BLaER1 (cell line): ENCODE measurements at regions not wholly inside any gene's neighbourhood (a gene's known extent, or its start where the extent isn't known, plus 50 kb on each side); places are given as distances from the start of the nearest gene placed in this dataset.
"Not testable (repeated sequence)": the region's sequence is repeated elsewhere in the genome, so short reads cannot be mapped to it uniquely, and the experiment has no call there.

ENCODE experiments used
- H3K27ac ChIP-seq: shearing (Covaris generic); formaldehyde crosslinking; 2 replicates; pipeline ENCODE4 v1.8.1; 2022
- H3K27me3 ChIP-seq: shearing (Covaris generic); formaldehyde crosslinking; 2 replicates; pipeline ENCODE4 v1.8.1; 2022
- H3K36me3 ChIP-seq: shearing (Covaris generic); formaldehyde crosslinking; 2 replicates; pipeline ENCODE4 v1.8.1; 2022
- H3K4me1 ChIP-seq: shearing (Covaris generic); formaldehyde crosslinking; 2 replicates; pipeline ENCODE4 v1.8.1; 2022
- H3K4me2 ChIP-seq: shearing (Covaris generic); formaldehyde crosslinking; 2 replicates; pipeline ENCODE4 v1.8.1; 2022
- H3K4me3 ChIP-seq: shearing (Covaris generic); formaldehyde crosslinking; 2 replicates; pipeline ENCODE4 v1.8.1; 2022
- H3K9ac ChIP-seq: shearing (Covaris generic); formaldehyde crosslinking; 2 replicates; pipeline ENCODE4 v1.8.1; 2022
- H3K9me3 ChIP-seq: shearing (Covaris generic); formaldehyde crosslinking; 2 replicates; pipeline ENCODE4 v1.8.1; 2022
- H4K20me1 ChIP-seq: shearing (Covaris generic); formaldehyde crosslinking; 2 replicates; pipeline ENCODE4 v1.8.1; 2022
- Cebpa-rat ChIP-seq: shearing (Covaris generic); IDR thresholded peaks from 2 replicates; pipeline ENCODE4 v1.8.1; 2022

GRCh38 chr15:85256009-85256997, 124.1 kb upstream of the AKAP13 start:
- not testable (repeated sequence) for H3K36me3 ChIP-seq, H3K27me3 ChIP-seq, H3K9me3 ChIP-seq, H4K20me1 ChIP-seq, H3K4me3 ChIP-seq
- H3K9ac ChIP-seq = peak overlapping the region; percentile 61
- peaks cover 59% of the 10 kb centered on the region for H3K4me1 ChIP-seq
- H3K4me2 ChIP-seq = peak overlapping the region; percentile 76
- peak overlapping the region; percentile 83 for H3K27ac ChIP-seq

GRCh38 chr15:85258062-85258445, 122.3 kb upstream of the AKAP13 start:
- not testable (repeated sequence) for H3K4me3 ChIP-seq, H3K36me3 ChIP-seq, H4K20me1 ChIP-seq, H3K27me3 ChIP-seq, H3K9me3 ChIP-seq
- Histone ChIP-seq H3K27ac (peak overlapping the region; percentile 84), H3K4me2 (peak overlapping the region; percentile 73), H3K4me1 (peaks cover 58% of the 10 kb centered on the region), H3K9ac (peak overlapping the region; percentile 61; the same call in 1 of the 2 replicates)

- not testable (repeated sequence) for H3K4me3 ChIP-seq, H3K27me3 ChIP-seq, H3K9me3 ChIP-seq, H3K36me3 ChIP-seq, H4K20me1 ChIP-seq, H3K9ac ChIP-seq
- Histone ChIP-seq H3K4me2 (peak overlapping the region; percentile 73), H3K4me1 (peaks cover 52% of the 10 kb centered on the region), H3K27ac (peak overlapping the region; percentile 55; the same call in 1 of the 2 replicates)
Observed at GRCh38 chr15:85258559-85259209, 121.7 kb upstream of the AKAP13 start.

DNA sequence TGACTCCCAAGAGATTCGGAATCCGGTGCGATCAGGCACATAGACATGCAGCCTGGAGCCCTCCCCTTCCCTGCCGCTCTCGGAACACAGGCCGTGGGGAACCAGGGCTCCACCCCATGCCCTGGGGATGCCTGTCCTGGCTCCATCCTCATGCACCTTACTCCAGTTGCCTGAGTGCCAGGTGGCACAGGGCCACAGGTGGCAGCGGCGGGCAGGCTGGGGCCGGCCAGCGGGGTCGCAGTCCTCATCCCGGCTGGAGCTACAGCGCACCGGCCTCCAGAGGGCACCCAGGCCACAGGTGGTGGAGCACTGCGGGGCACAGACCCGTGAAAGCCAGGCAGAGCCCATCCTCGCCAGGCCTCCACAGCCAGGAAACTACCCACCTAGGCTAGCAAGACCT, 119.9 kb upstream of the AKAP13 start:
- H3K27me3 ChIP-seq, H3K4me3 ChIP-seq, H3K9me3 ChIP-seq, H3K4me2 ChIP-seq, H3K36me3 ChIP-seq, H3K9ac ChIP-seq, H3K27ac ChIP-seq, H4K20me1 ChIP-seq: not testable (repeated sequence)
- H3K4me1 ChIP-seq = peaks cover 33% of the 10 kb centered on the region

- H4K20me1 ChIP-seq = not testable (repeated sequence)
Observed at GRCh38 chr15:85262461-85263055, 117.8 kb upstream of the AKAP13 start.

GRCh38 chr15:85263842-85264440, 116.5 kb upstream of the AKAP13 start:
- H4K20me1 ChIP-seq, H3K27ac ChIP-seq, H3K27me3 ChIP-seq, H3K9ac ChIP-seq, H3K4me1 ChIP-seq, H3K4me2 ChIP-seq, H3K36me3 ChIP-seq, H3K4me3 ChIP-seq, H3K9me3 ChIP-seq: not testable (repeated sequence)

More at GRCh38 chr15:85262461-85263055, 117.8 kb upstream of the AKAP13 start:
- H3K9ac ChIP-seq, H3K4me2 ChIP-seq, H3K36me3 ChIP-seq, H3K27me3 ChIP-seq, H3K27ac ChIP-seq, H3K9me3 ChIP-seq, H3K4me3 ChIP-seq: not testable (repeated sequence)
- peaks cover 13% of the 10 kb centered on the region for H3K4me1 ChIP-seq

DNA sequence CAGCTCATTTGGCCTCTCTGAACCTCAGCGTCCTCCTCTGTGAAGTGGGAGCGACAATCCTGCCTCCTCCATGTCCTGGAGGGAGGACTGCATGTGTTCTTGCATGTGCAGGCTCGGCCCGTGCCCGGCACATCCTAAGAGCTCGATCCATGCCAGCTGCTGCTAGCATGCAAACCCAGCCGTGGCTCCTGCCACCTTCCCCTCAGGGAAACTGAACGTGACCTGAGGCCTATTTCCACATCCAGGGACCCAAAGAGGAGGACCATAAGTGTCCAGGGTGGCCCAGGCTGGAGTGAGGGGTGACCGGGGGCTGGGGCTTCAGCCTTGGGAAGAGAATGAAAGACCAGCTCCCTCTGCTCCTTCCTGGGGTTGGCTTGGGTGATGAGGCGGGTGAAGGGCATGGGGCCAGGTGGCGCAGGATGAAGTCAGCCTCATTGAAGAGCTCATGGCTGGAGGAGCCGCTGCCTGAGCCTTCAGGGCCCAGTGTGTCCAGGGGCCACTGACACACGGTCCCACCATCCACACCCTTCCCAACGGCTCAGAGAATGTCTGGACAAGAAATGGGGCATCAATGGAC, 115.7 kb upstream of the AKAP13 start:
- H3K4me1 ChIP-seq, H3K9ac ChIP-seq, H3K27me3 ChIP-seq, H3K9me3 ChIP-seq, H3K4me2 ChIP-seq, H3K36me3 ChIP-seq, H3K27ac ChIP-seq, H4K20me1 ChIP-seq, H3K4me3 ChIP-seq: not testable (repeated sequence)

DNA sequence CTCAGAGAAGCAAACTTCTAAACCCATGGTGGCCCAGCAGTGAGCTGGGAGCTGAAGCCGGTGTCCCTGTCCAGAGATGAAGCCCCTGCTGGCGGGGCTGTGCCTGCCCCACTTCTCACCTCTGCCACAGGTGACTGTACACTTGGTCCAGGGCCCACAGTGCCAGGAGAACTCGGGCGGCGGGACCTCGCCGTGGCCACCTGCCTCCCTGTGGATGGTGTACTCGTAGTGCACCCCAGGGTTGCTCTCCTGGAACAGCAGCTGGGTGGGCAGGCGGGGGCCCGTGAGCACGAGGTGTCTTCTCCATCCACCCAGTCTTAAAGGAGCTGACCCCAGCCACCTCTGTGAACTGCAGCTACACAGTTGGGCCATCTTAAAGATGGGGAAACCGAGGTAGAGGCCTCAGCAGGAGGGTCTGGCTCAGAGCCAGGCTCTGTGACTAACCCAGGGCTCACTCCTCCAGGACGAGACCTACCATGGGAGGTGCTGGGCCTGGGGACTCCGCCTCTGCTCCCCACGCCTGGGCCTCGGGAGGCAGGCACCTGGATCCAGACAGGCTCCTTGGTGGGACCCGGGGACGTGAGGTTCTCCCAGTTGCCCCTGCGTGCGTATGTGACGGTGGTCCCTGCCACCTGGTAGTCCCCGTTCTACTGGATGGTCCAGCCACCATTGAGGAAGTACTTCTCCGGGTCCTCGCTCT, 113.1 kb upstream of the AKAP13 start:
- H3K4me3 ChIP-seq, H3K27ac ChIP-seq, H3K9me3 ChIP-seq, H3K9ac ChIP-seq, H3K36me3 ChIP-seq, H4K20me1 ChIP-seq, H3K4me2 ChIP-seq, H3K27me3 ChIP-seq, H3K4me1 ChIP-seq: not testable (repeated sequence)

DNA sequence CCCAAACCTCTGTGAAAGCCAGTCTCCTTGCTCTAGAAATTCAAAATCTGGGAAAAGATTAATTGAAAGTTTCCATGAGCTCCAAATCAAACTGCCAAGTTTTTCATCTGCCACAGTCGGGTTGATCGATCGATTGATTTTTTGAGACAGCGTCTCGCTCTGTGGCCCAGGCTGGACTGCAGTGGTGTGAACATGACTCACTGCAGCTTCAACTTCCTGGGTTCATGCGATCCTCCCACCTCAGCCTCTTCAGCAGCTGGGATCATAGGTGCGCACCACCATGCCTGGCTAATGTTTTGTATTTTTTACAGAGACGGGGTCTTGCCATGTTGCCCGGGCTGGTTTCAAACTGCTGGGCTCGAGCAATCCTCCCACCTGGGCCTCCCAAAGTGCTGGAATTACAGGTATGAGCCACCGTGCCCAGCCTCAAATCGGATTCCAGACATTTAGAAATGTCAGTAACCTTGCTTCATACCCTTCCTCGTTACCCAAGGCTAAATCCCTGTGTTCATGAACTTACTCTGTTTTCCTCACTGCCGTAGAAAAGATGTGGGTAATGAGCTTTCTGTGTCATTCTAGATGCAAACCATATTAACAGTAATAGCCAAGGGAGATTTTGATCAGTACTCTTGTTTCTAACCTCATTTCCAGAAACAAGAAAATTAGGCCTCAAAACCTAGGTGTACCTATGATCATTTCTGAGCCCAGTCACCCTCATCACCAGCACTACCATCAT, 105.9 kb upstream of the AKAP13 start:
- Histone ChIP-seq H3K4me2 (no peak overlapping the region), H3K27ac (no peak overlapping the region), H3K4me1 (no peaks in the 10 kb centered on the region), H3K36me3 (no peaks in the 10 kb centered on the region), H3K27me3 (no peaks in the 10 kb centered on the region), H4K20me1 (no peaks in the 10 kb centered on the region), H3K9ac (no peak overlapping the region), H3K4me3 (no peak overlapping the region), H3K9me3 (no peaks in the 10 kb centered on the region)
- TF ChIP-seq Cebpa-rat = no peak
